GM18951 (cell line): ENCODE measurements at regions not wholly inside any gene's neighbourhood (a gene's known extent, or its start where the extent isn't known, plus 50 kb on each side); places are given as distances from the start of the nearest gene placed in this dataset.

Source experiments
- POLR2A ChIP-seq: IDR thresholded peaks from 4 replicates; pipeline ENCODE4 v1.6.1; 2011; ENCODE audit warnings: mild to moderate bottlenecking; ENCODE audit not compliant: insufficient read length, insufficient read depth; ENCODE audit errors: extremely low read depth
- in situ Hi-C: fragments of 300-500 bp; cut with MboI; formaldehyde crosslinking; loops from one replicate; pipeline ENCODE4 v1.12.0; 2022; ENCODE audit warnings: low sequenced_read_pairs, mixed read lengths, inconsistent platforms; ENCODE audit not compliant: unreplicated experiment

DNA sequence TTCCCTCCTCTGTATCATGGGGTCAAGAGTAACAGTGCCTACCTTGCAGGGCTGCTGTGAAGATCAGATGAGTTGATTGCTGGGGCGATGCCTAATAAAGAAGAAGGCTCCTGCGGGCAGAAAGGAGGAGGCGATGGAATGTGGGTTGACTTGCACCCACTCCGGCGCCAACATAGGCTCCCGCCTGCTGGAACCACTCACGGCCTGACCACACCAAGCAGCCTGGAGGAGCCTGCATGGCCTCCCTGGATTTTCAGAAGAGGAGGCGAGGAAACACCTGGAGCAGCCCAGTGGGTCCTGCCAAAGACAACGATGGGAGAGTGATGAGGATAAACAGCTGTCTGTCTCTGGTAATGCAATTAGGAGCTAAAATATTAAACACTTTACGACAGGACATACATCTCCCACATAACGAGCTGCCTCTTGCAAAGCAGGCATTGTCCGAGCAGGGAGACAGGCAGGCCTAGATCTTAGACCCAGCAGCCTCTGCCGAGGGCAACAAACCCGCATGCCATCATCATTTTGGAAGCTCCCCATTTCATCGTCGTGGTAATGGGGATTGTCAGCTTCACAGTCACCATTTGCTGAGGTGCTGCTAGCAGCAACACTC lies 302.9 kb upstream of the ZMIZ1 start:
- in situ Hi-C loops: no loop called here

DNA sequence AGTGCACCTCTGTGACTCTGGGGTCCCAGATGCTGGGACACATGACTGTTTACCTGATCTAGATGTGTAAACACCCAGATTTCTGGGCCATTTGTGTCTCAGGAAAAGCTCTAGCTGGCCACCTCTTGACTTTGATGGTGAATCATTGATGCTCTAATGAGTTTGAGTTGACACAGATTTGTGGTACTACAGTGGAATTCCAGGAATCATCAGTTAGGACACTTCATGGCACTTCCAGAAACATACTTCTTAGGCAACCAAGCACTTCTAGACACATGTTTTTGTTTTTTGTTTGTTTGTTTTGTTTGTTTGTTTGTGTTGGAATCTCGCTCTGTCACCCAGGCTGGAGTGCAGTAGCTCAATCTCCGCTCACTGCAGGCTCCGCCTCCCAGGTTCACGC lies 302.2 kb upstream of the ZMIZ1 start:
- in situ Hi-C loops: no loop called here
- TF ChIP-seq POLR2A: no peak

More for the DNA sequence above, 302.9 kb upstream of the ZMIZ1 start:
- TF ChIP-seq POLR2A: no peak

DNA sequence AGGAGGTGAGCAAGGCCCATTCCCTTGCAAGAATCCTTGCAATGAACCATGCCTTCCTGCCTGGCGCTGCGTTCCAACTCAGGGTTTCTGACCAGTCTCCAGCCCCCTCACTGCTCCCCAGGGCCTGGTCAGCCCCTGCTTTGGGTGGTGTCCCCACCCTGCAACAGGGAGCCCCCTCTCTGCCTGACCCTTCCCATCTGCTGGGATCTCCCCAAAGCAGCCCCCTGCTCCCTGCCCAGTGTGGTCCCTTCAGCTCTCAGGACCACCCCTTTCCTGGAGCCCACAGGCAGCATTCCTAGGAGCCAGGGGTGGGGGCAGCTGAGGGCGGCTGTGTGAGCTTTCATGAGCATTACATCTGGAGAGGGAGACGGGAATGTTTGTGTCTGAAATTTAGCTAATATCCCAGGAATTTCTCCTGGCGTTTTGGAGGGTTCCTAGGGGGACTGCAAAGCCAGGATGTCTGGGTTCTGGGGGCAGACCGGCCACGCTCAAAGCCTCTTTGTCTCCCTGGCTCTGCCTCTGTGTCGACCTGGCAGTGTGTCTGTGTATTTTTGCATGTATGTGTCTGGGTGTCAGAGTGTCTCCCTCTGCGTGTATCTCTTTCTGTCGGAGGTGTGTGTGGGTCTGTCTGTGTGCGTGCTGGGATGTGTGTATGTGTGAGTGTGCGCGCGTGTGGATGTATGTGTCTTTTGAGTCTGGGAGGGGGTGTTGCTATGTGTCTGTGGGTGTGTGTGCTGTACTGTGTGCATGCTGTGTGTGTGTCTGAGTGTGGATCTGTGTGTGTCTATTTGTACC lies 300.5 kb upstream of the ZMIZ1 start:
- in situ Hi-C loops: no loop called here
- no peak for TF ChIP-seq POLR2A

DNA sequence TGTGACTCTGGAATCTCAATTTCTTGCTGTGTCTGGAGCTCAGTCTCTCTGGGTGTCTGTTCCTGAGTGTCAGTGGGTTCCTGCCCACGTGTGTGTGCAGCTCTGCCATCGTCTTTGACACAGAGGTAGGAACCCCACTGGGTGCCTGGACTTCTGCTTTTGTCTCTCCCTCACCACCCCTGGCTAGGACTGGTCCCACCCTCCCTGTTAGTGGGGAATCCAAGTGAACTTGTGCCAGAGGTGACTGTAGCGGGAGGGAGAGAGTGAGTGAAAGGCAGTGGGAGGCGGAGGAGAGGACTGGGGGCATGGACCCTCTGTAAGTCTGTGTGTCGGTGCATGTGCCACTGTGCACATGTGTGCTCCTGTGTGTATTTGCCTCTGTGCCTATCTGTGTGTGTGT lies 299.9 kb upstream of the ZMIZ1 start:
- TF ChIP-seq POLR2A: no peak
- in situ Hi-C loops: no loop called here

DNA sequence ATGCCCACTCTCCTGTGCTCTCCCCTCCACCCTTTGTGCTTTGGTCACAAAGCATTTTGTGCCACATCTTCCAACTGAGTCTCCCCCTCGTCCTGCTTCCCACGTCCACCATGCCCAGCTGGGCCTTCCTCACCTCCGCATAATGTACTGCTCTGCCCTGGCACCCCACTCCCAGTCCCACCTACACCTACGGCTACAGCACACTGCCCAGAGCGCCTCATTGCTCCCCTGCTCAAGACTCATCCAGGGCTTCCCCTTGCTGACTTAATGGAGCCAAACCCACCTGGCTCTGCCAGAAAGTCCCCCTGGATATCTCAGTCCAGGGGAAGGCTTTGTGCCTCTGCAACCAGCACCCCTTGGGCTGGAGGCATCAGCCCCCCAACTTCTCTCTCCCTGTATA lies 299.2 kb upstream of the ZMIZ1 start:
- no peak for TF ChIP-seq POLR2A
- in situ Hi-C loops: no loop called here

DNA sequence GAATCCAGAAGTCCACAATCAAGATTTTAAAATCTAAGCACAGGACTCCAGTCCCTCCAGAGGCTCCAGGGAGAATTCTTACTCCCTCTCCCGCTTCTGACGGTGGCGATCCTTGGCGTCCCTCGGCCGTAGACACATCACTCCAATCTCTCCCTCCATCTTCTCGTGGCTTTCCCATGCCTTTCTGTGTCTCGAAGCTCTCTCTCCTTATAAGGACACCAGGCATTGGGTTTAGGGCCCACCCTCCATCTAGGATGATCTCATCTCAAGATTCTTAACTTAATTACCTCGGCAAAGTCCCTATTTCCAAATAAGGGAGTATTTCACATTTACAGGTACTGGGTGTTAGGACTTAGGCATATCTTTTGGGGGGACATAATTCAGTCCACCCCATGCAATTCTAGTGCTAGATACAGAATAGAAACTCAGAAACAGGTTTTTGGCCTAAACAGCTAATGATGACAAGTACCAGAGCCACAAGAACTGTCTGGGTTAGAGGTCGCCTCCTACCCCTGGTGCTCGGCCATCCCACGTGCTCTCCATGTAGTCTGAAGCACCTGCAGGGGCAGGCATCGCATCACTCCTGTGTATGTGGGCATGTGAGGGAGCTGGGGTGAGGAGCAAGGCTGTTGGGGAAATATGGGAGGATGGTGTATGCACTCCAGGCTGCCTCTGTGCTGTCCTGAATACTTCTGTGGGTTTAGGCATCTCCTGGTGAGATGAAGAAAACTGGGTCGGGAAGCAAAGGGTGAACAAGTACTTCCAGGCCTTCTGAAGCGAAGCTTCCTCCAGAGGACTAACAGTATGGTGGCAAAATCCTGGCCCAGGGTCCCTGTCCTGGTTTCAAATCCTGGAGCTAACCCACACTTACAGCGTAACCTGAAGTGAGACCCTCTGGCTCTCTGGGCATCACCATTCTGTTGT lies 298.3 kb upstream of the ZMIZ1 start:
- in situ Hi-C loops: no loop called here
- TF ChIP-seq POLR2A: no peak

DNA sequence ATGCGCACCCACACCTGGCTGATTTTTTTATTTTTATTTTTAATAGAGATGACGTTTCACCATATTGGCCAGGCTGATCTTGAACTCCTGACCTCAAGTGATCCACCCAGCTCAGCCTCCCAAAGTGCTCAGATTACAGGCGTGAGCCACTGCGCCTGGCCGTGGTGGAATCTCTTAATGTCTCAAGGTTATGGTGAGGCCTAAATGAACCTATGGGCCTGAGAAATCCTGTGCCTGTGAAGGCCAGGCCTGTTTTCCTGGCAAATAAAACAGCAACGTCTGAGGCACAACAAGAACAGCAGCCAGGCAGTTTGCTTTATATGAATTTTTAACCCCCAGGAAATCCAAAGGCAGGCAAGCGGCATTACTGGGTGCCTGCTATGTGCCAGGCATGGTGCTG lies 297.5 kb upstream of the ZMIZ1 start:
- no peak for TF ChIP-seq POLR2A
- in situ Hi-C loops: no loop called here

DNA sequence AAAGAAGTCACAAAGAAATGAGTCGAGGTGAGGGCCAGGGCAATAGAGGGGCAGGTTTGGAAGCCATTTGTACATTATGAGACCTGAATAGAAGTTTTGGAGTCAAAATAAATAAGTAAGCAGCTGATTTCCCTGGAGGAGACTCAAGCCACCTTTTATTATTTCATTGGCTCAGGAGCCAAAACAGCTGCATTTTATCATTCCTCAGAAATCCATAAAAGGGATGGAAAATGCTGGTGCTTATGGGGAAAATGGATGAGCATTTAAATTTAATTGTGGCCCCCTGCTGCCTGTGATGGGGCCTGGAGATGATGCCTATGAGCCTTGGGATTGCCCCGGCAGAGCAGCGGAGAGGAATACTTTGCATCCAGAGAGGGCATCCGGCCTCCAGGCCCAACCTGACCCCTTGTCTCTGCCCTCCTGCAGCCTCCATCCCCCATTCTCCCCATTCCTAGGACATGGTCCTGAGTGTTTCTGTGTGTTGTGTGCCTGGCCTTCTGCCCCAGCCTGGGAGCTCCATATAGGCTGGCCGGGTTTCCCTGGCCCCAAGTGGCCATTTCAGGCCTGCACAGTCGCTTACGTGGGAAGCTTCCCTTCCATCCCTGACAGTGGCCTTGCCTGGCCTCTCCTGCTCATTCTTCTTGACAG lies 296.8 kb upstream of the ZMIZ1 start:
- in situ Hi-C loops: no loop called here
- no peak for TF ChIP-seq POLR2A

DNA sequence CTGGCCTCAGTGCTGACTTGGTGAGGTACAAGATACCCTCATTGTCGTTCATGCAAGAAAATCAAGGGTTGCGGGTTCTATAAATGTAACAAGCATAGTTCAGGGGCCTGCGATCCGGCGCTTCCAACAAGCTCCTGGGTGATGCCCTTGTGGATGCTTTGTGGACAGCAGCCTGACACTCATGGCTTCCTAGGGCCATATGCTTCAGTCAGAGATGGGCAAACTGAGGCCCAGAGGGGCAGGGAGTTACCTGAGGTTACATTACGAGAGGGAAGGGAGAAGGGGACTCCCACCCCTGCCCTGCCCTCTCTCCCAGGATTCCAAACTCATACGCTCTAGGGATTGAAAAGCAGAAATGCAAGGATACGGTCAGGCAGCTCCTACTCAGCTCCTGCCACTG lies 296.3 kb upstream of the ZMIZ1 start:
- TF ChIP-seq POLR2A: no peak
- in situ Hi-C loops: no loop called here

DNA sequence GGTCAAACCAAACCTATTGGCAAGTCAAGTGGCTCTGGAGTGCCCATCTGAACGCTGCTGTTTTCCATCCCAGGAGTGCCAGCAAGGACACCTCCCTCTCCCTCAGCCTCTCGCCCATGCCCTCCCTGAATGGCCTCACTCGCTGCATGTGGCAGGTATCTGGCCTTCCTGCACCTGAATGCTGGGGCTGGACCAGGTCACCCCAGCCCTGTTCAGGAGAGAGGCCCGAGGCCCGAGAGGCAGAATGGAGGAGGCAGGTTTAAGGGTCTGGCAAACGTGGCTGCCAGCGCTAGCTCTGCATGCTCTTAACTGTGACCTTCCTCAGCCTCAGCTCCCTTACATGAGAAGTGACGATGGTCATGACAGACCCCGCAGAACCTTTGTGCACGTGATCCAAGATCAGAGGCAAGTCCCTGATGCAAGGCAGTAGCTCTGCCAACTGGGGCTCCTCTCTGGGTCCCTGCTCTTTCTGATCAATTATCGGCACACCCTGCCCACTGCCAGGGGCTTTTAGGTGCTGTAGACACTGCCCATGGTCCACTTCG lies 295.7 kb upstream of the ZMIZ1 start:
- in situ Hi-C loops: no loop called here

DNA sequence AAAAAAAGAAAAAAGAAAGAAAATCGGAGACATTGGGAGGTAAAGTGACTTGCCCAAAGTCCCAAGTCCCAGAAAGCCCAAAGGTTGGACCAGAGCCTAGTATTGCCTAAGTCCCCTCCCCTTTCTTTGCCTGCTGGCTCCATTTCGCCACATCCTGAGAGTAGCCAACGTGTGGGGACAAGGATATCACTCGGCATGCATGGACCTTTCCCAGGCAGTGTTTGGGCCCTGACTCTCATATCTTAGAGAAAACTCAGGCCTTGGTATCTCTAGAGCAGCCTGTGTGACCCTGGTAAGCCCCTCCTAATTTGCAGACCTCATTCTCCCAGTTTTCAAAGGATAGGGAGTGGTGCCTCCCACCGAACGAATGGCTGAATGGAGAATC lies 294.2 kb upstream of the ZMIZ1 start:
- no peak for TF ChIP-seq POLR2A
- in situ Hi-C loops: no loop called here

More for the DNA sequence above, 295.7 kb upstream of the ZMIZ1 start:
- no peak for TF ChIP-seq POLR2A

DNA sequence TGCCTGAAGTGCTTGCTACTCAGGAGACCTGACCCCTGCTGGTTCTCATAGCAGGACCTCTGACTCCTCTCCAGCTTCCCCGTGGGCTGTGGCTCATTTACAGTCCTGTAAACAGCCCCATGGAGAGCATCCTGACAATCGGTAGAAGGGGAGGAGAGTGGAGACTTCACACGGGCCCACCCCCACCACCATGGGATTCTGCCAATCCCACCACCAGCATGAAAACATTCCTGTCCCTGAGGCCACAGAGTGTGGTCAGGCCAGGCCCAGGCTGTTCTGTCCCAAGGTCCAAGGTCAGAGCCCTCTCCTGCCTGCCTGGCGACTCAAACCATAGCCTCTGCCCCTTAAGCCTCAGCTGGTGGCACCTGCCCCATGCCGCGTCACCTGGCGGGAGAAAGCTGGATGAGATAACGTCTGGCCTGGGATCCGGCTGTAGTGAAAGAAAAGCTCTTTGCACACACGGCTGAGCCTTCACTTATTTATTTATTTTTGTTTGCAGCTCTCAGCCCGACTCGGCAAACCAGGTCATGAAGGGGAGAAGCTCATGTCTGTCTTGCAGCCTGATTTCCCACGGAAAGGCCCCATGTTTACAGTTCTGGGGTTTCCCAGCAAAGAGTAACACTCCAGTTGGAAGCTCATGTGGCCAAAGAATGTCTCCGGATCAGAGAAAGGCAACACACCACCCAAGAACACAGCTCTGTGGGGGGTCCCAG lies 293.6 kb upstream of the ZMIZ1 start:
- TF ChIP-seq POLR2A: no peak
- in situ Hi-C loops: no loop called here
